ENCODE measurements at regions not wholly inside any gene's neighbourhood (a gene's known extent, or its start where the extent isn't known, plus 50 kb on each side); places are given as distances from the start of the nearest gene placed in this dataset.

DNA sequence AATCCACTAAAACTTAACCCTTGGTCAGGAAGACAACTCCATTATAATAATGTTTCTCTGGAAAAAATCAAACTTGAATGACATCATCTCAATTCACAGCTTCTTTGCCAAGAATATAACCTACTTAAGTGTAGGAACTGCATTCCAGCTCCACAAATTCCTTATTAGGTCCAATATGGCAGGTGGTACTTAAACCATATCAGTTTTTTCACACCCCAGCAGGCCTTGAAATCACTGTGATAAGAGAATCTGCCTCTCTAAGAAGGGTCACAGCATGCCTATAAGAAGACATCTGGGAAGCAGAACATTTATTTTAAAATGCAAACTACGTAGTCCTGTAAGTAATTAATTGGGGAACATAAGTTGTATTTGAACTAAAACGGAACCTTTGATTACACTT lies 687.8 kb downstream of the DIAPH3 start:
- no peak for DNase-seq

- no peak for DNase-seq
Measured at GRCh38 chr13:59476366-59476765, 687.4 kb downstream of the DIAPH3 start.

DNA sequence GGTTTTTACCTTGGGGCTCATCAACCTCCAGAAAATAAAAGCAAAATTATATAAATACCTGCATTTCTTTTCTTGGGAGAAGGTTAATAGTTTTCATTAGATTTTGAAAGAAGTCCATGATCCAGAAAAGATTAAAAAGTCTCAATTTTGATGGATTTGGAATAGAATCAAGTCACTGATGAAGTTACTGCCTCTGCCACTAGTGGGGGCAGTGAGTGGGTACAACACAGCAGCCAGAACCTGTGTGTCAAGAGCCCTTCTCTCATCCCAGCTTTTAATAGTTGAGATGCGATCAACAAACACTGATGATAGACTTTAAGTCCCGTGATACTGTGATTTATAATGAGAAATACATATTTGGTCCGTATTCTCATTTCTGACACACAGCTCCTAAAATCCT lies 686.7 kb downstream of the DIAPH3 start:
- no peak for DNase-seq

DNA sequence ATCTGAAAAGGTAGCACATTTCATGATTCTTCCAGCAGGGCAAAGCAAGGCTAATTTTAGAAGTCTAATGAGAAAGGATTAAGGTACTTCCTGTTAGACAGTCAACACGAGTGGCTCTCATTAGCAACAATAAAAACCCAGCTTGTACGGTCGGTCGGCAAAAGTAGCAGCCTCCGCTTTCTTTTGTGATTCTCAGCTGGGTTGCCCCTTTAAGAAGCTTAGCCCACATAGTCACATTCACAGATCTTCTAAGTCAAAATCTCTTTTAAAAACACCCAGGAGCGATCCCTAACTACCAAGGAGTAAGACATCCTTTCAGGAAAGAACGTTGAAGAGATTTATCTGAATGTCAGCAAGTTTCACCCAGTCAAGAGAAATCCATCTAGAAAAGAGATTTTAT lies 684.8 kb downstream of the DIAPH3 start:
- DNase-seq: no peak

- no peak for DNase-seq
Measured at GRCh38 chr13:59479629-59480028, 684.1 kb downstream of the DIAPH3 start.

- no peak for DNase-seq
Measured at GRCh38 chr13:59480396-59481259, 683.1 kb downstream of the DIAPH3 start.

- no peak for DNase-seq
Measured at GRCh38 chr13:59483501-59484145, 680.1 kb downstream of the DIAPH3 start.

DNA sequence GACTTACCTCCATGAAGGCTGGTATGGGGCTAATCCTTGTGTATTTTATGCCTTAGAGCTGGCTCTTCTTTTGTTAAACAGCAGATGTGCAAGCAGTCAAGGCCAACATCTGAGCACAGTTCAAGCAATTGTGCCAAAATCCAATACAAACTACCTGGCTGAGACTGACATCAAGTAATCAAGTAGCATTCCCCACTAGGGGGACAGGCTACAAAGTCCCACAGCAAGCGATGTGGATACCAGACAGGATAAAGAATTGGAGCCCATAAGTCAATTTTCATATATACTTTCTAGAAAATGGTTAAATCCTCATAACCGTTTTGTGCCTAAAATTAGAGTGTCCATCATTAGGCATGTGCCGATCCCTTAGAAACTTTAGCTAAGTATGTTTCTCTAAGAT lies 675.8 kb downstream of the DIAPH3 start:
- DNase-seq: no peak

DNA sequence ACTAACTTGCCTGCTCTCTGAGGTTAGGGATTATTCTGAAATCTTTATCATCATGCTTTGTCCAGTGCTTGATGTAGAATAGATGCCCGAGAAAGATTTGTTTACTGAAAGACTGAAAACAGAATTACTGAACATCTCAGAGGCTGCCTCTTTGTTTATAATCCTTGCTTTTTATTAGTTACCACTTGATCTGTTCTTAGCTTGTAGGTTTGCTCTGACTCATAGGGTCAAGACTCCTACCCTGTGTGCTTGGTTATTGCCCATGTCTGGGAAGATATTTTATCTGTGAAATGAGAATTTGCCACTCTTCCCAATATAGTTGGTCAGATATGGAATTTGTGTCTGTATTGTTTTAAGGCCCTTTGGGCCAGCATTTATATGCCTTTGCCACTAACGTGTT lies 675.3 kb downstream of the DIAPH3 start:
- no peak for DNase-seq

- DNase-seq: no peak
Measured at GRCh38 chr13:59490651-59491050, 673.1 kb downstream of the DIAPH3 start.

- no peak for DNase-seq
Measured at GRCh38 chr13:59492030-59492636, 671.6 kb downstream of the DIAPH3 start.

- DNase-seq: no peak
Measured at GRCh38 chr13:59493436-59493965, 670.2 kb downstream of the DIAPH3 start.

DNA sequence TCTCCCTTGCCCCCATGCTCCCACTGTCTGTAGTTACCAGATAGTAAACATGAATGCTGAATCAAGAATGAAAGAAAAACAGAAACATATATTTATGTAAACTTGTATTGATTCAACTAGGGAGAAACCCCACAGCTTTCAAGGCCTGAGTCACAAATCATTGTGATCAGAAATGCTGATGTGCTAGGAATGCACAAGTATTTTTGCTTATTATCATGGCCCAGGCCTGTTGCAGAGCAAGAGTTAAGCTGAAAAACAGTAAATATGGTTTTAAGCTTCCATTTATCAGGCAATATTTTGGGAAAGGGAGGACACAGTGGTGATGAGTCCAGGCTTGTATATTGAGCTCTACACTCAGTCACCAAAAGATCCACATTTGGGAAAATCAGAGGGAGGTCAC lies 669.6 kb downstream of the DIAPH3 start:
- DNase-seq: no peak

- no peak for DNase-seq
Measured at GRCh38 chr13:59494560-59494970, 669.2 kb downstream of the DIAPH3 start.

- no peak for DNase-seq
Measured at GRCh38 chr13:59495299-59495698, 668.4 kb downstream of the DIAPH3 start.

DNA sequence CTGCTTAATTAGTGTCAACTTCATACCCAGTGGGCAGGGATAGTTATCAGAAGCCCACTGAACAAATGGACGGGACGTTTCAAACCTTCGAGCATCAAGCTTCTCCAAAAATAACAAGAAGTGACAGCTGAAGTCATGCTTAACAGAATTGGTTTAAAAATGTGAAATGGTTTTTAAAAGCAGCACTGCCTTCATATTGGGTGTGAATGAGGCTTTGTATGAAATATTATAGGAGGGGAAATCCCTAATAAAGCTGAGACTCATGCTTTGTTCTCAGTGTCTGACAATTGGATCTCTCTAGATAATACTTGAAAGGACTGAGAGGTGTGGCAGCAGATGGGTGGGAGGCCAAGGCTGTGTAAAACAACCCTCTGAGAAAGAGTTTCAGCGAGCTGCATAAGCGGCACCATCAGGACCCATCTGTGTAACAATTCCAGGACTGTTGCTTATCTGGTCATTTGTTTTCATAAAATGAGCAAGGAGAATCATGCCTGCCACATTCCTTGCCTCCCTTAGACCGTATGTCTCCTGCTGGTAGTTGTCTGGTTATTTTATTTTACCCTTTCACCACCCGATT lies 667.7 kb downstream of the DIAPH3 start:
- no peak for DNase-seq

- DNase-seq: no peak
Measured at GRCh38 chr13:59497621-59498247, 666.0 kb downstream of the DIAPH3 start.

DNA sequence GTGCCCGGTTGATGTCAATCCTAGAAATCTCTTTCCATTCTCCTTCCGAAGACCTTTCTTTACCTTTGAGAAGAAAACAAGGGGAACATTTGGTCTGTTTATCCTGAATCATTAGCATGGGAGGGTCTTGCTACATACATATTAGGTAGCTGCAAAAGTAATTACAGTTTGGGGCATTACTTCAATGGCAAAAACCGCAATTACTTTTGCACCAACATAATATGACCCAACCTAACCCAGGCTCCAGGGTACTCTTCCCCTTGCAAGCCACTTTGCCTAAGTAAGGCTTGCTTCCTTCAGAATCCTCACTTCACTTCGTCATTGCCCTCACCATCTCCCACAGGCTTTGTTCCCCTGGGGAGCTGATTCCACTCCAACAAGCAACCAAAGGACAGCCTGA lies 662.7 kb downstream of the DIAPH3 start:
- DNase-seq: no peak

- no peak for DNase-seq
Measured at GRCh38 chr13:59504407-59504806, 659.3 kb downstream of the DIAPH3 start.

DNA sequence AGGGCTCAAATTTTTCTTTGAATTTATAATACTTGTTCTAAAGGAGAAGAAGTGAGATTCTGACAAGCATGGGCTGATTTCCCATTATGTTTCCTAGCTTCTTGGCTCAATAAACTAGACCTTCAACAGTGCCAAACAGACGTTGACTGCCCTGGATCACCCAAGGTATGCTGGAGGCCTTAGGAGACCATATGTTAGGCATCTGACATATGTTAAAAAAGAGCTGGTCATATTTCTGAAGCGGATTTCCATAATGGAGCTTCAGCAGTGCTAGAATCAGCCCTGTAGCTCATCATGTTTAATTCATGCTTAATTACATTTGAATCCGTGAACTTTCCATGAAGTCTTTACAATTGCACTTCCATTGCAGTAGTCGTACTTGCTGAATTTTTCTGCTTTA lies 653.3 kb downstream of the DIAPH3 start:
- no peak for DNase-seq

DNA sequence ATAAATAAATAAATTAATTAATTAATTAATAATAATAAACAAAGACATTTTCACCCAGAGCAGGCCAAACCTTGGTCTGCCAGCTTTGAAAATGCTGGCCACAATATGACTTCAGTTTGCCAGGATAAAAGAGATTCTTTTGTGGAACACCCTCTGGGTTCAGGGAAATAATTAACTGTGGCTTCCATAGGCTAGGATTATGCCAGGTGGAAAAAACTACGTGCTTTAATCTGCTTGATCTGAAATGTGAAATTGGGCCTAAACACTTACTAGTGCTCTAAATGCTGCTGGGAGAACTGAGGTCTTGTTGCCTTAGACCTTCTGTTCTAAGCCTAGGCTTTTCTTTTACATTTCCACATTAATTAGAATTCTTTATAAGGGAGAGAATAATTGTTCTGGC lies 650.0 kb downstream of the DIAPH3 start:
- no peak for DNase-seq

DNA sequence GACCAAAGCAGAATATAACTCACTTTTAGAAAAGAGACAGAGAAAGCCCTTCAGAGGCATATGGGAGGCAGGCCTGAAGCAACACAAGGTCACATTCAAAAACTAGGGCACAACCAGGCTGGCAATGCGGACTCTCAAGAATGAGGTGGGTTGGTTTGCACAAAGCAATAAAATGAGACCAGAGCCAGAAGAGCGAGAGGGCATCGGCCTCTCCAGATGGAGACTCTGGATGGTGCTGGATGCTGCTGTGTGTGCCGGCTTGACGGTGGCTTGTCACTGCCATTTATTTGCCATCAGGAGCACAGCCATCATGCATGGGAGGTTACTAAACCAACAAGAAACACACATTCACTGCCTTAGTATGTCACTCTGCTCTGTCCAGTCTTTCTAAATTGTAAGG lies 649.4 kb downstream of the DIAPH3 start:
- no peak for DNase-seq

GRCh38 chr13:59519819-59520218 lies 643.9 kb downstream of the DIAPH3 start:
- DNase-seq: no peak
